ENCODE measurements at regions not wholly inside any gene's neighbourhood (a gene's known extent, or its start where the extent isn't known, plus 50 kb on each side); places are given as distances from the start of the nearest gene placed in this dataset.

DNA sequence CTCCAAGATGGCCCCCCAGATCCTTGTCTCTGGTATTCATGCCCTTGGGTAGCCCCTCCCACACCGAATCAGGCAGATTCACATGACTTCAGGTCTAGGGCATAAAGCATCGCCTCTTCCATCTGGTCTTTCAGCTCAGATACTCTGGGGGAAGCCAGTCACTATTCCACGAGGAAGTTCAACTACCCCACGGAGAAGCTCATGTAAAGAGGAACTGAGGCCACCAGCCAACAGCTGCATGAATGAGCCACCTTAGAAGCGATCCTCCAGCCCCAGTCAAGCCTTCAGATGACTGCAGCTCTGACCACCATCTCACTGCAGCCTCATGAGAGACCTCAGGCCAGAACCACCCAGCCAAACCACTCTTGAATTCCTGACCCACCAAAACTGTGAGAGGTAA lies 54.1 kb downstream of the SOCS3 start:
- TF ChIP-seq, protein P1, sequence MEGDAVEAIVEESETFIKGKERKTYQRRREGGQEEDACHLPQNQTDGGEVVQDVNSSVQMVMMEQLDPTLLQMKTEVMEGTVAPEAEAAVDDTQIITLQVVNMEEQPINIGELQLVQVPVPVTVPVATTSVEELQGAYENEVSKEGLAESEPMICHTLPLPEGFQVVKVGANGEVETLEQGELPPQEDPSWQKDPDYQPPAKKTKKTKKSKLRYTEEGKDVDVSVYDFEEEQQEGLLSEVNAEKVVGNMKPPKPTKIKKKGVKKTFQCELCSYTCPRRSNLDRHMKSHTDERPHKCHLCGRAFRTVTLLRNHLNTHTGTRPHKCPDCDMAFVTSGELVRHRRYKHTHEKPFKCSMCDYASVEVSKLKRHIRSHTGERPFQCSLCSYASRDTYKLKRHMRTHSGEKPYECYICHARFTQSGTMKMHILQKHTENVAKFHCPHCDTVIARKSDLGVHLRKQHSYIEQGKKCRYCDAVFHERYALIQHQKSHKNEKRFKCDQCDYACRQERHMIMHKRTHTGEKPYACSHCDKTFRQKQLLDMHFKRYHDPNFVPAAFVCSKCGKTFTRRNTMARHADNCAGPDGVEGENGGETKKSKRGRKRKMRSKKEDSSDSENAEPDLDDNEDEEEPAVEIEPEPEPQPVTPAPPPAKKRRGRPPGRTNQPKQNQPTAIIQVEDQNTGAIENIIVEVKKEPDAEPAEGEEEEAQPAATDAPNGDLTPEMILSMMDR (IDR thresholded peaks at IDR 0.05): no peak
- H3K27ac ChIP-seq: no peak overlapping the region
- ATAC-seq (no peak), FAIRE-seq (no peak), DNase-seq (no peak)
- H3K4me3 ChIP-seq: no peak overlapping the region
- intact Hi-C loops (cut with DNase I): no loop called here
- no peaks in the 10 kb centered on the region for H3K4me1 ChIP-seq
- WGBS, 2 donors: 76 to 94% methylated on average over 5 of the region's 5 CpGs
- no peaks in the 10 kb centered on the region for H3K36me3 ChIP-seq
- H3K27me3 ChIP-seq: no peaks in the 10 kb centered on the region
- H3K9me3 ChIP-seq: no peaks in the 10 kb centered on the region

DNA sequence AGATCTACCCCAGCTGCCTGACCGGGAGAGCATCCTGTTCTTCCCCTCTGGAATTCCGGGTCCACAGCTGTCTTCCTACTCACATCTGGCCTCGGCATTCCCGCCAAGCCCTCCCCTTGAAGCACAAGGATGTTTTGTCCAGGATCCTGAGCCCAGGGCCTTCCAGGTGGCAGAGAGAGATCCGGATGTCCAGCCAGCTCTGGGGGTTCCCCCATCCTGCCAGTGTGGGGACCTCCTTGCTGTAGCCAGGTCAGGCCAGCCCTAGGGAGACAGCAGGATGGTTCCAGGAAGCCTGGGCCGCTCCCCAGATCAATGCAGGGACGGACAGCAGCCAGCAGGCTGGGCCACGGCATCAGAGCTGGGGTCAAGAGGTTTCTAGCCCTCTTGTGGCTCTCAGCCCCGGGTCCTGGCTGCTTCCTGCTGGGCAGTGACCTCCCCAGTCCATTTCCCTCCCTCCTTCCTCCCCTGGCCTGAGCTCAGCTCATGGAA lies 55.3 kb downstream of the SOCS3 start:
- WGBS, 2 donors: 56 to 78% methylated on average over 9 of the region's 9 CpGs
- FAIRE-seq (no peak), DNase-seq (no peak), ATAC-seq (no peak)
- Histone ChIP-seq H3K4me3 (no peak overlapping the region), H3K27me3 (no peaks in the 10 kb centered on the region), H3K9me3 (no peaks in the 10 kb centered on the region), H3K4me1 (no peaks in the 10 kb centered on the region), H3K36me3 (no peaks in the 10 kb centered on the region), H3K27ac (no peak overlapping the region)
- intact Hi-C loops (cut with DNase I): no loop called here
- TF ChIP-seq, protein P1 (IDR thresholded peaks at IDR 0.05): no peak

DNA sequence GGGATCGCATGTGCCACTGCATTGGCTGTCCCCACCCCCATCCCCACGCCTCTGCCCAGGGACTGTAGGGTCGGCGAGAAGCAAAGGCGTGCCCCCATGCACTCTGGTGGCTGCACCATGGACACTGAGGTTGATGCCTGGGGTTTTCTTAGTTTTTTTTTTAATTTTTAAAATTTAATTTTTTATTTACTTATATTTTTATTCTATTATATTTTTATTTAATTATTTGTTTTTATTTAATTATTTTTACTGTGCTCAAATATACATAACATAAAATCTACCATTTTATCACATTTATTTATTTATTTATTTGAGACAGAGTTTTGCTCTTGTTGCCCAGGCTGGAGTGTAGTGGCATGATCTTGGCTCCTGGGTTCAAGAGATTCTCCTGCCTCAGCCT lies 57.4 kb downstream of the SOCS3 start:
- FAIRE-seq (no peak), ATAC-seq (no peak), DNase-seq (no peak)
- H3K27ac ChIP-seq: no peak overlapping the region
- WGBS, 2 donors: 88 to 89% methylated on average over 5 of the region's 5 CpGs
- TF ChIP-seq, protein P1 (IDR thresholded peaks at IDR 0.05): no peak
- H3K4me1 ChIP-seq: no peaks in the 10 kb centered on the region
- H3K27me3 ChIP-seq: no peaks in the 10 kb centered on the region
- intact Hi-C loops (cut with DNase I): no loop called here
- H3K4me3 ChIP-seq: no peak overlapping the region
- H3K9me3 ChIP-seq: no peaks in the 10 kb centered on the region
- H3K36me3 ChIP-seq: no peaks in the 10 kb centered on the region

DNA sequence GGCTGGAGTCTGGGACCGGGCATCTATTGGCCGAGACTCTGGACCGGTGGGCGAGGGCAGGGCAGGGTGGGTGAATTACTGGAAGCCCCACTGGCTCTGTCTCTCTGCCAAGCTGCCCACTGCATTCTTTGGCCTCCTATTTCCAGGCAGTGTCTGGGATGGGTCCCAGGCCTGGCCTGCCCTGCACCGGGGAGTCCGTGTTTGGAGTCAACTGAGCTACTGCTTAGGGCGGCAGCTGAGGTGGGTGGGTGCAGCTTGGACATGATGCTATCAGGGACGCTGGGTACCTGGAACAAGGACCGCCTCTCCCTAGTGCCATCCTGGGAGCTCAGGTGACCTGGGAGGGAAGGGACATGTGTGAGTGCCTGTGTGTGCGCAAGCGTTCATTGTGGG lies 58.1 kb downstream of the SOCS3 start:
- no peak for ATAC-seq

More for the DNA sequence above, 58.1 kb downstream of the SOCS3 start:
- TF ChIP-seq, protein P1 (IDR thresholded peaks at IDR 0.05): no peak
- H3K4me3 ChIP-seq: no peak overlapping the region
- DNase-seq (no peak), FAIRE-seq (no peak)
- 85 to 93% methylated on average over 11 of the region's 11 CpGs for WGBS, 2 donors
- no peaks in the 10 kb centered on the region for H3K9me3 ChIP-seq
- no peak overlapping the region for H3K27ac ChIP-seq
- no peaks in the 10 kb centered on the region for H3K27me3 ChIP-seq
- intact Hi-C loops (cut with DNase I): no loop called here
- no peaks in the 10 kb centered on the region for H3K4me1 ChIP-seq
- H3K36me3 ChIP-seq: no peaks in the 10 kb centered on the region

Measured in pancreas (tissue), 10 donors.